ENCODE measurements at regions not wholly inside any gene's neighbourhood (a gene's known extent, or its start where the extent isn't known, plus 50 kb on each side); places are given as distances from the start of the nearest gene placed in this dataset.

DNA sequence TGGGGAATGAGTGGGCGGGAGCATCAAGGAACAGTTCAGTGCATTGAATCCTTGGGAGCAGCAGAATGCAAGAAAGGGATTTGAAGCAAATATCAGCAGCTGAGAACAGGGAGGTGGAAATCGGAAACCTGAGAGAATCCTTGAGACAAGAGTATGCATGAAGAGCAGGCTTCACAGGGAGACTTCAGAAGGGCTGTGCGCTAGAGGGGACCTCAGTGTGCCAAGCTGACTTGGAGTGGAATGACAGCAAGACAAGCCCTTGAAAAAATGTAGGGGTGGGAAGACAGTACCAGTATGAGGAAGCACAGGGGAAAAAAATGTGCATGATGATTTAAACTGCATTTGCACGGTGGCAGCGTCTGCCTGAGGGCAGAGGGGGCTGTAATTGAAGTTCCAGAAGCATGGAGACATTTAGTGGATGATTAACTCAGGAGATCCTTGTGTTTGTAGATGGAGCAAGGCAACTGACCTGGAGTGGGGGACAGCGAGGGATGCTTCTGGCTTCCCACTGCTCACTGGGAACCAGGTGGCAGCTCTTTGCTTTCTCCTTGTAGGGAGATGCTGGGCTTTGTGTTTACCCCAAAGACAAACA lies 204.9 kb upstream of the PLET1 start:
- Histone ChIP-seq H3K4me3 (no peak overlapping the region), H3K27me3 (no peaks in the 10 kb centered on the region), H3K9me3 (no peaks in the 10 kb centered on the region), H3K36me3 (no peaks in the 10 kb centered on the region), H3K4me1 (ENCODE audit: insufficient read depth) (no peaks in the 10 kb centered on the region), H3K27ac (no peak overlapping the region)
- WGBS, 3 donors: 62 to 67% (median 64%) methylated on average over 6 of the region's 6 CpGs
- DNase-seq: no peak
- intact Hi-C loops (cut with DNase I): no loop called here
- TF ChIP-seq, protein P1, sequence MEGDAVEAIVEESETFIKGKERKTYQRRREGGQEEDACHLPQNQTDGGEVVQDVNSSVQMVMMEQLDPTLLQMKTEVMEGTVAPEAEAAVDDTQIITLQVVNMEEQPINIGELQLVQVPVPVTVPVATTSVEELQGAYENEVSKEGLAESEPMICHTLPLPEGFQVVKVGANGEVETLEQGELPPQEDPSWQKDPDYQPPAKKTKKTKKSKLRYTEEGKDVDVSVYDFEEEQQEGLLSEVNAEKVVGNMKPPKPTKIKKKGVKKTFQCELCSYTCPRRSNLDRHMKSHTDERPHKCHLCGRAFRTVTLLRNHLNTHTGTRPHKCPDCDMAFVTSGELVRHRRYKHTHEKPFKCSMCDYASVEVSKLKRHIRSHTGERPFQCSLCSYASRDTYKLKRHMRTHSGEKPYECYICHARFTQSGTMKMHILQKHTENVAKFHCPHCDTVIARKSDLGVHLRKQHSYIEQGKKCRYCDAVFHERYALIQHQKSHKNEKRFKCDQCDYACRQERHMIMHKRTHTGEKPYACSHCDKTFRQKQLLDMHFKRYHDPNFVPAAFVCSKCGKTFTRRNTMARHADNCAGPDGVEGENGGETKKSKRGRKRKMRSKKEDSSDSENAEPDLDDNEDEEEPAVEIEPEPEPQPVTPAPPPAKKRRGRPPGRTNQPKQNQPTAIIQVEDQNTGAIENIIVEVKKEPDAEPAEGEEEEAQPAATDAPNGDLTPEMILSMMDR (IDR thresholded peaks at IDR 0.05): no peak
- no peak for TF ChIP-seq POLR2A (IDR thresholded peaks at IDR 0.05)
- TF ChIP-seq EP300 (IDR thresholded peaks at IDR 0.05): no peak

DNA sequence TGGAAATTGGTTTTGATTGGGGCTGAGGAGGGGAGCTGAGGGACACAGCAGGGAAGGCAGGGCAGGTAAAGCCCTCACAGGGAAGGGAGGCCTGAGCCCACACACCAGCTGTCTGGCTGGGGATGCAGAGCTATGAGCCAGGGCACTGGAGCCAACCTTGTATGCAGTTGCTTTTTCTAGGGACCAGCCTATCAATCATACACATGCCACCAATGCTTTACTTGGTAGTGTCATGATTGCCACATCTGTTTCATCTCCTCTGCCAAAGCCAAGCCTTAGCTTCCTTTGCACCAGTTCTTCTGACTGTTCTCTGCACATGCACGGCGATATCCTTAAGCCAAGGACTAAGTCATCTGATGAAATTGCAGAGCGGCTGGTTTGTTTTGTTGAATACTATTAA lies 207.1 kb upstream of the PLET1 start:
- TF ChIP-seq POLR2A (IDR thresholded peaks at IDR 0.05) (no peak), EP300 (IDR thresholded peaks at IDR 0.05) (no peak)
- TF ChIP-seq, protein P1 (IDR thresholded peaks at IDR 0.05): no peak
- H3K9me3 ChIP-seq: no peaks in the 10 kb centered on the region

DNA sequence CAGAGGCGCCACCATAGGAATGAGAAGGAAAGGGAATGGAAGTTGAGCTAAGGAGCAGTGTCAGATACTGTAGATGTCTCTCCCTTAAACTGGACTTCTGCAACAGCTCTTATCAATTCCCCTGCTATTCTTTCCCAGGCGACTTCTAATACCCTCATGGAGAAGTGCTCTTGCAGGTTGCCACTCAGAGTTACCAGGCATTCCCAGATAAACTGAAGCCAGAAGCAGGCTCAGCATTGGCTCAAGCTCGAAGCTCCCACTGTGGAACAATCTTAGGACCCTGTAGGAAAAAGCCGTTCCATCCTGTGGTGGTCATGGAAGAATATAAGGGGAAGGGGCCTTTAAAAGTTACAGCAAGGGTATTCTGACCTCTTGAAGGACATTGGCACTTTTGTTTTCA lies 208.7 kb upstream of the PLET1 start:
- H3K27me3 ChIP-seq: no peaks in the 10 kb centered on the region

More for the DNA sequence above, 207.1 kb upstream of the PLET1 start:
- Histone ChIP-seq H3K4me3 (no peak overlapping the region), H3K27ac (no peak overlapping the region), H3K36me3 (no peaks in the 10 kb centered on the region), H3K4me1 (ENCODE audit: insufficient read depth) (no peaks in the 10 kb centered on the region), H3K27me3 (no peaks in the 10 kb centered on the region)
- no peak for DNase-seq
- intact Hi-C loops (cut with DNase I): no loop called here
- WGBS, 3 donors: 88 to 90% (median 89%) methylated on average over 3 of the region's 3 CpGs

DNA sequence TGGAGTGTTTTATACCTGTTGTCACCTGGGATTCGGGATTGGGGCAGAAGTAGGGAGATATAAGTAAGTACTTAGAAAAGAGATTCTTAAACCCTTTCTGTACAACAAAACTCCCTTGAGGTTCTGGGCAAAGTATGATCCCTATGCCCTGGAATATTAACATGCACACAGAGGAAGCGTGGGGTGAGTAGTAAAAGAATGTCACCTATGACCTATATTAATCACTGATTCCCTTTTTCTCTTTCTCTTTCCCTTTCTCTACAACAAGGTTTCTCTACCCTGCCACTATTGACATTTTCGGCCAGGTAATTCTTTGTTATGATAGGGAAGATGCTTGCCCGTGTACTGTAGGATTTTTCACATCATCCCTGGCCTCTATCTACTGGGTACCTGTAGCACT lies 209.7 kb upstream of the PLET1 start:
- TF ChIP-seq, protein P1 (IDR thresholded peaks at IDR 0.05): no peak
- TF ChIP-seq POLR2A (IDR thresholded peaks at IDR 0.05): no peak
- no peak for TF ChIP-seq EP300 (IDR thresholded peaks at IDR 0.05)
- Histone ChIP-seq H3K27ac (no peak overlapping the region), H3K4me3 (no peak overlapping the region), H3K27me3 (no peaks in the 10 kb centered on the region), H3K4me1 (ENCODE audit: insufficient read depth) (no peaks in the 10 kb centered on the region), H3K36me3 (no peaks in the 10 kb centered on the region), H3K9me3 (no peaks in the 10 kb centered on the region)
- intact Hi-C loops (cut with DNase I): no loop called here
- DNase-seq: no peak
- 65 to 70% (median 67%) methylated on average over 4 of the region's 4 CpGs for WGBS, 3 donors

More for the DNA sequence above, 208.7 kb upstream of the PLET1 start:
- WGBS, 3 donors: 86 to 94% (median 92%) methylated on average over 4 of the region's 4 CpGs
- H3K36me3 ChIP-seq: no peaks in the 10 kb centered on the region
- no peaks in the 10 kb centered on the region for H3K9me3 ChIP-seq
- intact Hi-C loops (cut with DNase I): no loop called here
- H3K27ac ChIP-seq: no peak overlapping the region
- H3K4me1 ChIP-seq (ENCODE audit: insufficient read depth): no peaks in the 10 kb centered on the region
- no peak for TF ChIP-seq EP300 (IDR thresholded peaks at IDR 0.05)
- TF ChIP-seq, protein P1 (IDR thresholded peaks at IDR 0.05): no peak
- TF ChIP-seq POLR2A (IDR thresholded peaks at IDR 0.05): no peak
- no peak for DNase-seq
- H3K4me3 ChIP-seq: no peak overlapping the region

Measured in ovary (tissue), 7 donors.